ENCODE measurements at regions not wholly inside any gene's neighbourhood (a gene's known extent, or its start where the extent isn't known, plus 50 kb on each side); places are given as distances from the start of the nearest gene placed in this dataset.

DNA sequence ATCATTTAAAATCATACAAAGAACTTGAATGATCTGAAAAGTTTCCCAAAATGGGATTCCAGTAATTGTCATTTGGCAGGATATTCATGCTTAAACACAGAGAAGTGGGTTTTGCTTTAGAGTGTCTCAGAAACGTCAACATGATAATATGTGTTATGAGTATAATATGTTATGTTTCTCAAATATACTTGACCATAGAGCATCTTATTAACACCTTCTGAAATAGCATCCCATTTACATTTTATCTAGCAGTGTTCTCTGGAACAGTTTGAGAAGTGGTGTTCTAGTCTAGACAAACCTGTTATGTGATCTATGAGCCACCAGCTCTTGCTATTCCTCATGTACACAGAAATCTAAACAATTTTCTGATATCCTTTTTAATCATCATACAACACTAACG lies 588.8 kb upstream of the PBX1 start:
- no peak for DNase-seq
- no peak overlapping the region for H2AFZ ChIP-seq (ENCODE audit: insufficient read depth, low read length, poor library complexity)
- no peak overlapping the region for H2BK12ac ChIP-seq (ENCODE audit: low read length)
- no peak overlapping the region for H3K23ac ChIP-seq (ENCODE audit: low read length)
- no peak overlapping the region for H2BK5ac ChIP-seq (ENCODE audit: low read depth, low read length, poor library complexity)
- WGBS (ENCODE audit: extremely low coverage, insufficient coverage, insufficient read length) = no CpG with 5 or more reads among the region's 2 CpGs
- H3K79me2 ChIP-seq (ENCODE audit: control insufficient read depth, insufficient read depth, low read length, poor library complexity) = no peaks in the 10 kb centered on the region
- no peak overlapping the region for H3K4ac ChIP-seq (ENCODE audit: low read depth, low read length)
- H3K9ac ChIP-seq (ENCODE audit: low read length) = no peak overlapping the region
- no peak overlapping the region for H4K12ac ChIP-seq (ENCODE audit: low read depth, low read length)
- H3K4me3 ChIP-seq (ENCODE audit: low read depth, low read length) = no peak overlapping the region
- H3K36me3 ChIP-seq (ENCODE audit: control insufficient read depth in 1 of 2, insufficient read depth in 2 of 2, low read length in 2 of 2) = no peaks in the 10 kb centered on the region
- no peaks in the 10 kb centered on the region for H3K27me3 ChIP-seq (ENCODE audit: insufficient read depth, low read length)
- no peak overlapping the region for H3K14ac ChIP-seq (ENCODE audit: low read length)
- no peaks in the 10 kb centered on the region for H3K79me1 ChIP-seq (ENCODE audit: low read length)
- no peak overlapping the region for H2AK5ac ChIP-seq (ENCODE audit: low read length)
- no peak overlapping the region for H2BK120ac ChIP-seq (ENCODE audit: insufficient read depth, low read length, poor library complexity)
- H4K91ac ChIP-seq (ENCODE audit: low read depth, low read length) = no peak overlapping the region
- H3K9me3 ChIP-seq (ENCODE audit: insufficient read depth, low read depth, low read length) = no peaks in the 10 kb centered on the region
- no peak overlapping the region for H3K27ac ChIP-seq (ENCODE audit: low read depth, low read length)
- H3K4me1 ChIP-seq (ENCODE audit: control insufficient read depth in 1 of 2, insufficient read depth in 2 of 2, low read length in 2 of 2) = no peaks in the 10 kb centered on the region
- no peak overlapping the region for H3K18ac ChIP-seq (ENCODE audit: low read length)
- H3K4me2 ChIP-seq (ENCODE audit: low read length) = no peak overlapping the region
- H4K8ac ChIP-seq (ENCODE audit: low read depth, low read length) = no peak overlapping the region

- no peak overlapping the region for H2BK12ac ChIP-seq (ENCODE audit: low read length)
- H3K4me1 ChIP-seq (ENCODE audit: control insufficient read depth in 1 of 2, insufficient read depth in 2 of 2, low read length in 2 of 2) = no peaks in the 10 kb centered on the region
- no peaks in the 10 kb centered on the region for H3K36me3 ChIP-seq (ENCODE audit: control insufficient read depth in 1 of 2, insufficient read depth in 2 of 2, low read length in 2 of 2)
- H2BK120ac ChIP-seq (ENCODE audit: insufficient read depth, low read length, poor library complexity) = no peak overlapping the region
- H3K27me3 ChIP-seq (ENCODE audit: insufficient read depth, low read length) = no peaks in the 10 kb centered on the region
- H3K4me2 ChIP-seq (ENCODE audit: low read length) = no peak overlapping the region
- no peaks in the 10 kb centered on the region for H3K79me1 ChIP-seq (ENCODE audit: low read length)
- no peaks in the 10 kb centered on the region for H3K9me3 ChIP-seq (ENCODE audit: insufficient read depth, low read depth, low read length)
- no peak overlapping the region for H3K9ac ChIP-seq (ENCODE audit: low read length)
- no peaks in the 10 kb centered on the region for H3K79me2 ChIP-seq (ENCODE audit: control insufficient read depth, insufficient read depth, low read length, poor library complexity)
- H2AFZ ChIP-seq (ENCODE audit: insufficient read depth, low read length, poor library complexity) = no peak overlapping the region
- H3K27ac ChIP-seq (ENCODE audit: low read depth, low read length) = no peak overlapping the region
- no peak overlapping the region for H4K12ac ChIP-seq (ENCODE audit: low read depth, low read length)
- H3K23ac ChIP-seq (ENCODE audit: low read length) = no peak overlapping the region
- no peak overlapping the region for H3K14ac ChIP-seq (ENCODE audit: low read length)
- H2AK5ac ChIP-seq (ENCODE audit: low read length) = no peak overlapping the region
- H3K18ac ChIP-seq (ENCODE audit: low read length) = no peak overlapping the region
- no peak overlapping the region for H3K4ac ChIP-seq (ENCODE audit: low read depth, low read length)
- H4K91ac ChIP-seq (ENCODE audit: low read depth, low read length) = no peak overlapping the region
- no peak overlapping the region for H3K4me3 ChIP-seq (ENCODE audit: low read depth, low read length)
- no peak overlapping the region for H4K8ac ChIP-seq (ENCODE audit: low read depth, low read length)
- no peak overlapping the region for H2BK5ac ChIP-seq (ENCODE audit: low read depth, low read length, poor library complexity)
- WGBS (ENCODE audit: extremely low coverage, insufficient coverage, insufficient read length) = no CpG with 5 or more reads among the region's 4 CpGs
- no peak for DNase-seq
These were observed 588.3 kb upstream of the PBX1 start for GRCh38 chr1:163970699-163971098.

DNA sequence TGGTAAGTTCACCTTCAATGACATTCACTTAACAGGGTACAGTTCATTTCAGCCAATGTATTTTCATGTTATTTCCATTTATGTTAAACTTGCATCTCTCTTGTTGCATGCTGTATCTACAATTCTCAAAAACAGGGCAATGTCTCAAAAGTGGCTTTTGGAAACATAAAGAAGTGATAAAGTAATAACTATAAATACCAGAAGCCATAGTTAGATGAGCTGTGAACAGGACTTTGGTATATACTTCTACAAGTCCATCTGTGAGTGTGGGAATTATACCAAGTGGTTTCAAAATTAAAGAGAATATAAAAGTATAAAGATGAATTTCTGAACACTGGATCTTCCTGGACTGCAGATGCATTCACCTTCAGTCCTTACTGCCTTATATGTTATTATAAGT lies 585.4 kb upstream of the PBX1 start:
- Histone ChIP-seq H3K4me2 (ENCODE audit: low read length) (no peak overlapping the region), H2BK120ac (ENCODE audit: insufficient read depth, low read length, poor library complexity) (no peak overlapping the region), H3K18ac (ENCODE audit: low read length) (no peak overlapping the region), H3K79me1 (ENCODE audit: low read length) (no peaks in the 10 kb centered on the region), H2BK12ac (ENCODE audit: low read length) (no peak overlapping the region), H3K4me3 (ENCODE audit: low read depth, low read length) (no peak overlapping the region), H3K9me3 (ENCODE audit: insufficient read depth, low read depth, low read length) (no peaks in the 10 kb centered on the region), H3K36me3 (ENCODE audit: control insufficient read depth in 1 of 2, insufficient read depth in 2 of 2, low read length in 2 of 2) (no peaks in the 10 kb centered on the region), H3K27me3 (ENCODE audit: insufficient read depth, low read length) (no peaks in the 10 kb centered on the region), H3K4me1 (ENCODE audit: control insufficient read depth in 1 of 2, insufficient read depth in 2 of 2, low read length in 2 of 2) (no peaks in the 10 kb centered on the region), H2AFZ (ENCODE audit: insufficient read depth, low read length, poor library complexity) (no peak overlapping the region), H3K14ac (ENCODE audit: low read length) (no peak overlapping the region), H3K4ac (ENCODE audit: low read depth, low read length) (no peak overlapping the region), H4K8ac (ENCODE audit: low read depth, low read length) (no peak overlapping the region), H3K23ac (ENCODE audit: low read length) (no peak overlapping the region), H2BK5ac (ENCODE audit: low read depth, low read length, poor library complexity) (no peak overlapping the region), H3K9ac (ENCODE audit: low read length) (no peak overlapping the region), H4K12ac (ENCODE audit: low read depth, low read length) (no peak overlapping the region), H3K79me2 (ENCODE audit: control insufficient read depth, insufficient read depth, low read length, poor library complexity) (no peaks in the 10 kb centered on the region), H2AK5ac (ENCODE audit: low read length) (no peak overlapping the region), H3K27ac (ENCODE audit: low read depth, low read length) (no peak overlapping the region), H4K91ac (ENCODE audit: low read depth, low read length) (no peak overlapping the region)
- DNase-seq = no peak

GRCh38 chr1:163974120-163974519 lies 584.9 kb upstream of the PBX1 start:
- H2BK5ac ChIP-seq (ENCODE audit: low read depth, low read length, poor library complexity) = no peak overlapping the region

More at GRCh38 chr1:163974120-163974519, 584.9 kb upstream of the PBX1 start:
- H3K23ac ChIP-seq (ENCODE audit: low read length) = no peak overlapping the region
- H3K36me3 ChIP-seq (ENCODE audit: control insufficient read depth in 1 of 2, insufficient read depth in 2 of 2, low read length in 2 of 2) = no peaks in the 10 kb centered on the region
- H2AFZ ChIP-seq (ENCODE audit: insufficient read depth, low read length, poor library complexity) = no peak overlapping the region
- H4K8ac ChIP-seq (ENCODE audit: low read depth, low read length) = no peak overlapping the region
- no peak overlapping the region for H3K14ac ChIP-seq (ENCODE audit: low read length)
- H4K12ac ChIP-seq (ENCODE audit: low read depth, low read length) = no peak overlapping the region
- no peak overlapping the region for H2BK12ac ChIP-seq (ENCODE audit: low read length)
- no peak overlapping the region for H4K91ac ChIP-seq (ENCODE audit: low read depth, low read length)
- H3K4me2 ChIP-seq (ENCODE audit: low read length) = no peak overlapping the region
- H3K9ac ChIP-seq (ENCODE audit: low read length) = no peak overlapping the region
- H2BK120ac ChIP-seq (ENCODE audit: insufficient read depth, low read length, poor library complexity) = no peak overlapping the region
- H3K9me3 ChIP-seq (ENCODE audit: insufficient read depth, low read depth, low read length) = no peaks in the 10 kb centered on the region
- H2AK5ac ChIP-seq (ENCODE audit: low read length) = no peak overlapping the region
- H3K4ac ChIP-seq (ENCODE audit: low read depth, low read length) = no peak overlapping the region
- no peak overlapping the region for H3K27ac ChIP-seq (ENCODE audit: low read depth, low read length)
- no peak for DNase-seq
- no peaks in the 10 kb centered on the region for H3K27me3 ChIP-seq (ENCODE audit: insufficient read depth, low read length)
- H3K18ac ChIP-seq (ENCODE audit: low read length) = no peak overlapping the region
- H3K4me3 ChIP-seq (ENCODE audit: low read depth, low read length) = no peak overlapping the region
- no peaks in the 10 kb centered on the region for H3K79me2 ChIP-seq (ENCODE audit: control insufficient read depth, insufficient read depth, low read length, poor library complexity)
- H3K4me1 ChIP-seq (ENCODE audit: control insufficient read depth in 1 of 2, insufficient read depth in 2 of 2, low read length in 2 of 2) = no peaks in the 10 kb centered on the region
- WGBS (ENCODE audit: extremely low coverage, insufficient coverage, insufficient read length) = no CpG with 5 or more reads among the region's 2 CpGs
- no peaks in the 10 kb centered on the region for H3K79me1 ChIP-seq (ENCODE audit: low read length)
